ENCODE measurements at regions not wholly inside any gene's neighbourhood (a gene's known extent, or its start where the extent isn't known, plus 50 kb on each side); places are given as distances from the start of the nearest gene placed in this dataset.
"Not testable (repeated sequence)": the region's sequence is repeated elsewhere in the genome, so short reads cannot be mapped to it uniquely, and the experiment has no call there.

GRCh38 chr1:229864686-229865230 lies 202.3 kb upstream of the GALNT2 start:
- no peak overlapping the region for H3K27ac ChIP-seq
- no peak for TF ChIP-seq ZFX (IDR thresholded peaks at IDR 0.05)

- H3K27ac ChIP-seq = not testable (repeated sequence)
Measured at GRCh38 chr1:229865321-229865720, 201.7 kb upstream of the GALNT2 start.

- no peak overlapping the region for H3K27ac ChIP-seq
- TF ChIP-seq, protein P1, sequence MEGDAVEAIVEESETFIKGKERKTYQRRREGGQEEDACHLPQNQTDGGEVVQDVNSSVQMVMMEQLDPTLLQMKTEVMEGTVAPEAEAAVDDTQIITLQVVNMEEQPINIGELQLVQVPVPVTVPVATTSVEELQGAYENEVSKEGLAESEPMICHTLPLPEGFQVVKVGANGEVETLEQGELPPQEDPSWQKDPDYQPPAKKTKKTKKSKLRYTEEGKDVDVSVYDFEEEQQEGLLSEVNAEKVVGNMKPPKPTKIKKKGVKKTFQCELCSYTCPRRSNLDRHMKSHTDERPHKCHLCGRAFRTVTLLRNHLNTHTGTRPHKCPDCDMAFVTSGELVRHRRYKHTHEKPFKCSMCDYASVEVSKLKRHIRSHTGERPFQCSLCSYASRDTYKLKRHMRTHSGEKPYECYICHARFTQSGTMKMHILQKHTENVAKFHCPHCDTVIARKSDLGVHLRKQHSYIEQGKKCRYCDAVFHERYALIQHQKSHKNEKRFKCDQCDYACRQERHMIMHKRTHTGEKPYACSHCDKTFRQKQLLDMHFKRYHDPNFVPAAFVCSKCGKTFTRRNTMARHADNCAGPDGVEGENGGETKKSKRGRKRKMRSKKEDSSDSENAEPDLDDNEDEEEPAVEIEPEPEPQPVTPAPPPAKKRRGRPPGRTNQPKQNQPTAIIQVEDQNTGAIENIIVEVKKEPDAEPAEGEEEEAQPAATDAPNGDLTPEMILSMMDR (conservative IDR thresholded peaks at IDR 0.05) = no peak
- no peak for TF ChIP-seq ZFX (IDR thresholded peaks at IDR 0.05)
Measured at GRCh38 chr1:229867726-229868125, 199.3 kb upstream of the GALNT2 start.

- no peak overlapping the region for H3K27ac ChIP-seq
- TF ChIP-seq, protein P1 (conservative IDR thresholded peaks at IDR 0.05) = no peak
Measured at GRCh38 chr1:229869240-229869639, 197.8 kb upstream of the GALNT2 start.

- no peak overlapping the region for H3K27ac ChIP-seq
- TF ChIP-seq ZFX (IDR thresholded peaks at IDR 0.05) = no peak
- TF ChIP-seq, protein P1 (conservative IDR thresholded peaks at IDR 0.05) = no peak
Measured at GRCh38 chr1:229869687-229870086, 197.4 kb upstream of the GALNT2 start.

GRCh38 chr1:229870381-229870780 lies 196.7 kb upstream of the GALNT2 start:
- no peak overlapping the region for H3K27ac ChIP-seq
- no peak for TF ChIP-seq ZFX (IDR thresholded peaks at IDR 0.05)
- TF ChIP-seq, protein P1 (conservative IDR thresholded peaks at IDR 0.05) = no peak

GRCh38 chr1:229871078-229871676 lies 195.9 kb upstream of the GALNT2 start:
- no peak for TF ChIP-seq ZFX (IDR thresholded peaks at IDR 0.05)
- TF ChIP-seq, protein P1 (conservative IDR thresholded peaks at IDR 0.05) = no peak
- H3K27ac ChIP-seq = no peak overlapping the region

DNA sequence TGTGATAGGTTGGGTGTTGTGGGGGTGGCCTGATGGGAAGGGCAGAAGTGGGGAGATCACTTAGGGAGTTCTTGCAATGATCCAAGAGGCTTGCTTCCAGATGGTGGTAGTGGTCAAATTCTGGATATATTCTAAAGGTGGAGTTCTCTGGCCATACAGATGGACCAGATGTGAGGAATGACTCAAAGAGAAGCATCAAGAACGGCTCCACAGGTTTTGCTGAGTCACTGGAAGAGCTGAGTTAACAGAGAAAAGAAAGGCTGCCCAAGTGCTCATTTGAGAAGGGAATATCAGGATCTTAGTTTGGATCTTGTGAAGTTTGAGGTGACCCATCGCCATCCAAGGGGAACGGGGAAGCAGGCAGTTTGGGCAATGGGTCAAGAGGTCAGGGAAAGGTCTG lies 192.9 kb upstream of the GALNT2 start:
- TF ChIP-seq, protein P1 (conservative IDR thresholded peaks at IDR 0.05) = no peak
- no peak for TF ChIP-seq ZFX (IDR thresholded peaks at IDR 0.05)
- no peak overlapping the region for H3K27ac ChIP-seq
